ENCODE measurements at regions not wholly inside any gene's neighbourhood (a gene's known extent, or its start where the extent isn't known, plus 50 kb on each side); places are given as distances from the start of the nearest gene placed in this dataset.

- Histone ChIP-seq H3K27ac (ENCODE audit: insufficient read depth, low read length) (no peak overlapping the region), H3K14ac (replicated peaks; ENCODE audit: low read depth, low read length) (no peak overlapping the region), H2AK9ac (replicated peaks; ENCODE audit: low read depth, low read length, poor library complexity) (no peak overlapping the region), H2BK15ac (ENCODE audit: low read depth, low read length) (no peak overlapping the region), H2BK20ac (ENCODE audit: low read depth, low read length) (no peak overlapping the region), H4K5ac (ENCODE audit: low read depth, low read length) (no peak overlapping the region), H2AFZ (replicated peaks; ENCODE audit: low read length, poor library complexity) (no peak overlapping the region), H2BK120ac (ENCODE audit: low read depth, low read length) (no peak overlapping the region), H3K9me3 (ENCODE audit: control insufficient read depth, insufficient read depth, low read length) (peaks cover 5% of the 10 kb centered on the region; the same call in 1 of the 2 replicates), H3K4me1 (ENCODE audit: control insufficient read depth, insufficient read depth, low read length) (no peaks in the 10 kb centered on the region), H3K23ac (ENCODE audit: low read depth, low read length) (no peak overlapping the region), H3K4me2 (ENCODE audit: low read depth, low read length) (no peak overlapping the region), H4K91ac (ENCODE audit: insufficient read depth, low read depth, low read length) (no peak overlapping the region), H3K56ac (ENCODE audit: extremely low read depth, insufficient read depth, low read length) (no peak overlapping the region), H3K36me3 (ENCODE audit: control insufficient read depth, insufficient read depth, low read length) (no peaks in the 10 kb centered on the region), H3K9ac (ENCODE audit: low read depth, low read length) (no peak overlapping the region), H3K4me3 (ENCODE audit: insufficient read depth, low read depth, low read length) (no peak overlapping the region), H3K4ac (ENCODE audit: low read depth, low read length) (no peak overlapping the region), H3K79me1 (ENCODE audit: low read depth in 1 of 2, low read length in 2 of 2) (no peaks in the 10 kb centered on the region), H2BK5ac (ENCODE audit: low read depth, low read length, poor library complexity, severe bottlenecking) (no peak overlapping the region), H3K9me1 (ENCODE audit: insufficient read depth, low read length) (no peaks in the 10 kb centered on the region), H3K27me3 (ENCODE audit: control insufficient read depth, insufficient read depth, low read length) (no peaks in the 10 kb centered on the region), H3K18ac (ENCODE audit: low read depth, low read length) (no peak overlapping the region), H4K8ac (ENCODE audit: low read depth in 2 of 2, low read length in 2 of 2) (no peak overlapping the region), H4K20me1 (ENCODE audit: insufficient read depth, low read length) (no peaks in the 10 kb centered on the region), H2AK5ac (ENCODE audit: low read depth, low read length) (no peak overlapping the region)
- ATAC-seq (ENCODE audit: low read depth): no peak
- WGBS, 2 experiments (ENCODE audit: extremely low coverage in 2 of 2, insufficient read length in 1 of 2): no CpG with 5 or more reads among the region's 4 CpGs
- TF ChIP-seq FOS (IDR thresholded peaks at IDR 0.05; ENCODE audit: low read depth, low read length): no peak
- no peak for TF ChIP-seq MAFK (IDR thresholded peaks at IDR 0.05; ENCODE audit: low read depth, low read length)
- no peak for TF ChIP-seq RAD21 (IDR thresholded peaks at IDR 0.05; ENCODE audit: low read length)
- TF ChIP-seq RCOR1 (IDR thresholded peaks at IDR 0.05; ENCODE audit: insufficient replicate concordance, low read length): no peak
- TF ChIP-seq NFE2L2 (IDR thresholded peaks at IDR 0.05; ENCODE audit: low read depth, low read length): no peak
- no peak for TF ChIP-seq ELK1 (IDR thresholded peaks at IDR 0.05; ENCODE audit: borderline replicate concordance, low read depth, low read length)
- TF ChIP-seq MXI1 (IDR thresholded peaks at IDR 0.05; ENCODE audit: borderline replicate concordance, low read depth, low read length): no peak
- no peak for TF ChIP-seq USF2 (IDR thresholded peaks at IDR 0.05; ENCODE audit: low read depth, low read length)
- TF ChIP-seq POLR2A (IDR thresholded peaks at IDR 0.05; ENCODE audit: low read depth, low read length): no peak
- TF ChIP-seq SMC3 (IDR thresholded peaks at IDR 0.05; ENCODE audit: low read depth, low read length): no peak
- TF ChIP-seq CHD1 (IDR thresholded peaks at IDR 0.05; ENCODE audit: low read depth, low read length): no peak
- TF ChIP-seq RFX5 (IDR thresholded peaks at IDR 0.05; ENCODE audit: low read depth, low read length): no peak
- no peak for TF ChIP-seq CEBPB (IDR thresholded peaks at IDR 0.05; ENCODE audit: low read depth, low read length)
- TF ChIP-seq MAZ (IDR thresholded peaks at IDR 0.05; ENCODE audit: borderline replicate concordance, low read depth, low read length): no peak
- DNase-seq: no peak
- in situ Hi-C loops (cut with MboI; ENCODE audit: low sequenced_read_pairs): no loop called here
- ChIA-PET CTCF (no interaction called here), POLR2A (ENCODE audit: unreplicated experiment) (no interaction called here)
- no TSS peak for BruUV-seq (replicated peaks)
- intact Hi-C loops (cut with micrococcal nuclease): no loop called here
- dilution Hi-C loops (cut with HindIII; ENCODE audit: low sequenced_read_pairs, unreplicated experiment): no loop called here
Measured at GRCh38 chr3:167051421-167051820, 328.7 kb downstream of the ZBBX start.

Data from IMR-90 (cell line).